ENCODE measurements at regions not wholly inside any gene's neighbourhood (a gene's known extent, or its start where the extent isn't known, plus 50 kb on each side); places are given as distances from the start of the nearest gene placed in this dataset.
"Not testable (repeated sequence)": the region's sequence is repeated elsewhere in the genome, so short reads cannot be mapped to it uniquely, and the experiment has no call there.

- DNase-seq: no peak
Measured at GRCh38 chr5:136615251-136616119, 250.1 kb upstream of the TRPC7 start.

- DNase-seq: no peak
Measured at GRCh38 chr5:136613230-136613629, 247.9 kb upstream of the TRPC7 start.

GRCh38 chr5:136605638-136606037 is 240.3 kb upstream of the TRPC7 start:
- DNase-seq: no peak

GRCh38 chr5:136600306-136600705 is 235.0 kb upstream of the TRPC7 start:
- no peak for DNase-seq

GRCh38 chr5:136598802-136599404 is 233.6 kb upstream of the TRPC7 start:
- DNase-seq: no peak

- DNase-seq: no peak
Measured at GRCh38 chr5:136594416-136594815, 229.1 kb upstream of the TRPC7 start.

GRCh38 chr5:136590581-136590980 is 225.2 kb upstream of the TRPC7 start:
- DNase-seq: no peak

- no peak for DNase-seq
Measured at GRCh38 chr5:136586196-136586595, 220.9 kb upstream of the TRPC7 start.

GRCh38 chr5:136584474-136584873 is 219.1 kb upstream of the TRPC7 start:
- no peak for DNase-seq

GRCh38 chr5:136579238-136579637 is 213.9 kb upstream of the TRPC7 start:
- no peak for DNase-seq

- not testable (repeated sequence) for DNase-seq
Measured at GRCh38 chr5:136569875-136570274, 204.5 kb upstream of the TRPC7 start.

GRCh38 chr5:136565457-136565856 is 200.1 kb upstream of the TRPC7 start:
- DNase-seq: not testable (repeated sequence)

GRCh38 chr5:136565050-136565449 is 199.7 kb upstream of the TRPC7 start:
- DNase-seq: not testable (repeated sequence)

GRCh38 chr5:136564431-136564830 is 199.1 kb upstream of the TRPC7 start:
- DNase-seq: not testable (repeated sequence)

GRCh38 chr5:136563489-136563888 is 198.1 kb upstream of the TRPC7 start:
- DNase-seq: no peak

GRCh38 chr5:136560126-136560525 is 194.8 kb upstream of the TRPC7 start:
- DNase-seq: no peak

GRCh38 chr5:136559651-136560050 is 194.3 kb upstream of the TRPC7 start:
- no peak for DNase-seq

- DNase-seq: not testable (repeated sequence)
Measured at GRCh38 chr5:136547096-136547495, 181.8 kb upstream of the TRPC7 start.

GRCh38 chr5:136546441-136546840 is 181.1 kb upstream of the TRPC7 start:
- DNase-seq: not testable (repeated sequence)

GRCh38 chr5:136545031-136545430 is 179.7 kb upstream of the TRPC7 start:
- DNase-seq: not testable (repeated sequence)

GRCh38 chr5:136538534-136538933 is 173.2 kb upstream of the TRPC7 start:
- DNase-seq: no peak

GRCh38 chr5:136529081-136529480 is 163.7 kb upstream of the TRPC7 start:
- DNase-seq: no peak

GRCh38 chr5:136528481-136529030 is 163.2 kb upstream of the TRPC7 start:
- DNase-seq: no peak

GRCh38 chr5:136527311-136527710 is 162.0 kb upstream of the TRPC7 start:
- no peak for DNase-seq
